ENCODE measurements at regions not wholly inside any gene's neighbourhood (a gene's known extent, or its start where the extent isn't known, plus 50 kb on each side); places are given as distances from the start of the nearest gene placed in this dataset.
A peak's percentile ranks its signal among the peaks of the same experiment; 100 is the strongest.

DNA sequence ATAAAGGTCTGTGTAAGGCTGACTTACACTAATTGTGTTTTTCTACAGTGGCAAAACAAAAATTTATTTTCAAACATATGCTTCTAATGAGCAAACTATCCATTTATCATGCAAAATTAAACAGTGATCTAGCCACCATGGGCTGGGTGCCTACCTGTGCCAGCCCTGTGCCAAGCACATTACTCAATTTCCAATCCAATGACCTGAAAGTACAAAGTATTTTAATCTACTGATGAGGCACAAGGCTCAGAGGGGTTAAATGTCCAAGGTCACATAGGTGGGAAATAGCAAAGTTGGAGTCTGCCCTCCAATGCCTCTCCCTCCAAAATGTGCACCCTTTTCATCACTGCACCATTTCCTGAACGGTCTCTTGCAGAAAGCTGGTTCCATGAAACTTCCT lies 279.1 kb upstream of the FMN2 start:
- ATAC-seq, result no peak
- Mint-ChIP-seq H3K27me3 (ENCODE audit: low read depth) (no peaks in the 10 kb centered on the region), H3K27ac (no peak overlapping the region), H3K4me3 (no peak overlapping the region), H3K36me3 (peaks cover 2% of the 10 kb centered on the region; the same call in 1 of the 2 replicates), H3K9me3 (peaks cover 5% of the 10 kb centered on the region), H3K4me1 (peaks cover 75% of the 10 kb centered on the region)
- no peak for TF ChIP-seq ATF1 (CRISPR knock-in tag; IDR thresholded peaks at IDR 0.05)
- no peak for TF ChIP-seq SOX15 (CRISPR knock-in tag; IDR thresholded peaks at IDR 0.05)
- TF ChIP-seq, protein P1, sequence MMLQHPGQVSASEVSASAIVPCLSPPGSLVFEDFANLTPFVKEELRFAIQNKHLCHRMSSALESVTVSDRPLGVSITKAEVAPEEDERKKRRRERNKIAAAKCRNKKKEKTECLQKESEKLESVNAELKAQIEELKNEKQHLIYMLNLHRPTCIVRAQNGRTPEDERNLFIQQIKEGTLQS (CRISPR knock-in tag; conservative IDR thresholded peaks at IDR 0.05), result no peak
- TF ChIP-seq NFYB (CRISPR knock-in tag; conservative IDR thresholded peaks at IDR 0.05; ENCODE audit: low read depth), result no peak
- TF ChIP-seq, protein P2, sequence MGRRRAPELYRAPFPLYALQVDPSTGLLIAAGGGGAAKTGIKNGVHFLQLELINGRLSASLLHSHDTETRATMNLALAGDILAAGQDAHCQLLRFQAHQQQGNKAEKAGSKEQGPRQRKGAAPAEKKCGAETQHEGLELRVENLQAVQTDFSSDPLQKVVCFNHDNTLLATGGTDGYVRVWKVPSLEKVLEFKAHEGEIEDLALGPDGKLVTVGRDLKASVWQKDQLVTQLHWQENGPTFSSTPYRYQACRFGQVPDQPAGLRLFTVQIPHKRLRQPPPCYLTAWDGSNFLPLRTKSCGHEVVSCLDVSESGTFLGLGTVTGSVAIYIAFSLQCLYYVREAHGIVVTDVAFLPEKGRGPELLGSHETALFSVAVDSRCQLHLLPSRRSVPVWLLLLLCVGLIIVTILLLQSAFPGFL (CRISPR knock-in tag; IDR thresholded peaks at IDR 0.05; ENCODE audit: borderline replicate concordance), result no peak
- no peak for TF ChIP-seq NFE2L1 (CRISPR knock-in tag; IDR thresholded peaks at IDR 0.05)
- TF ChIP-seq ZNF121 (CRISPR knock-in tag; IDR thresholded peaks at IDR 0.05), result no peak
- CTCF ChIA-PET, result interaction anchor here (1.5 kb wide), 1 partner anchor 85 kb away, joined by 5 read pairs; no protein-coding TSS in a partner anchor
- no peak for DNase-seq (ENCODE audit: low spot score)
- POLR2A ChIA-PET, result no interaction called here

DNA sequence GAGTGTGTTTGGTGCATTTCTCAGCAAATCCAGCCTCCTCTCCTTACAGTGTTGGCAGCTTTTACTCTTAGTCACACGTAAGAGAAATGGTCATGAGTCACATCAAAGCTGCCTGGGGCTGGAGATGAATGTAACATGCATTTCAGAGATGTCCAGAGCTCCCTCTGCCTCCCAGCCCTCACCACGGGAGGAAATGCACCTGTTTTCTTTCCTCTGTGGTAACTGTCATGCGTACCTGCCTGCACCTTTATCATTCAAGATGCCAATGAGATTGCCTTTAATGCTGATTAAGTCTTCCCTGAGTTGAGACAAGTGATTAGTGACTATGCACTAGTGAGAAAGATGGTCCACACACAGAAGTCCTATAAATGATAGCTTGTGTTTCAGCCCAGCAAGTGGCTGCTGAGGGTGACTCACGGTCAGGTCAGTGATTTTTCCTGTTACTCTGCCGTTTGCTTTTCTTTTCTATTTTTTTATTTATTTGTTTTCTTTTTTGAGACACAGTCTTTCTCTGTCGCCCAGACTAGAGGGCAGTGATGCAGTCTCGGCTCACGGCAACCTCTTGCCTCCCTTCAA lies 277.3 kb upstream of the FMN2 start:
- no peaks in the 10 kb centered on the region for H3K27me3 Mint-ChIP-seq (ENCODE audit: low read depth)
- CTCF ChIA-PET, result interaction anchor here (1.0 to 1.4 kb wide), 2 partner anchors 84 to 1963 kb away, joined by 3 to 8 read pairs; no protein-coding TSS in a partner anchor
- H3K36me3 Mint-ChIP-seq, result peaks cover under 1% of the 10 kb centered on the region; the same call in 1 of the 2 replicates
- TF ChIP-seq, protein P3, sequence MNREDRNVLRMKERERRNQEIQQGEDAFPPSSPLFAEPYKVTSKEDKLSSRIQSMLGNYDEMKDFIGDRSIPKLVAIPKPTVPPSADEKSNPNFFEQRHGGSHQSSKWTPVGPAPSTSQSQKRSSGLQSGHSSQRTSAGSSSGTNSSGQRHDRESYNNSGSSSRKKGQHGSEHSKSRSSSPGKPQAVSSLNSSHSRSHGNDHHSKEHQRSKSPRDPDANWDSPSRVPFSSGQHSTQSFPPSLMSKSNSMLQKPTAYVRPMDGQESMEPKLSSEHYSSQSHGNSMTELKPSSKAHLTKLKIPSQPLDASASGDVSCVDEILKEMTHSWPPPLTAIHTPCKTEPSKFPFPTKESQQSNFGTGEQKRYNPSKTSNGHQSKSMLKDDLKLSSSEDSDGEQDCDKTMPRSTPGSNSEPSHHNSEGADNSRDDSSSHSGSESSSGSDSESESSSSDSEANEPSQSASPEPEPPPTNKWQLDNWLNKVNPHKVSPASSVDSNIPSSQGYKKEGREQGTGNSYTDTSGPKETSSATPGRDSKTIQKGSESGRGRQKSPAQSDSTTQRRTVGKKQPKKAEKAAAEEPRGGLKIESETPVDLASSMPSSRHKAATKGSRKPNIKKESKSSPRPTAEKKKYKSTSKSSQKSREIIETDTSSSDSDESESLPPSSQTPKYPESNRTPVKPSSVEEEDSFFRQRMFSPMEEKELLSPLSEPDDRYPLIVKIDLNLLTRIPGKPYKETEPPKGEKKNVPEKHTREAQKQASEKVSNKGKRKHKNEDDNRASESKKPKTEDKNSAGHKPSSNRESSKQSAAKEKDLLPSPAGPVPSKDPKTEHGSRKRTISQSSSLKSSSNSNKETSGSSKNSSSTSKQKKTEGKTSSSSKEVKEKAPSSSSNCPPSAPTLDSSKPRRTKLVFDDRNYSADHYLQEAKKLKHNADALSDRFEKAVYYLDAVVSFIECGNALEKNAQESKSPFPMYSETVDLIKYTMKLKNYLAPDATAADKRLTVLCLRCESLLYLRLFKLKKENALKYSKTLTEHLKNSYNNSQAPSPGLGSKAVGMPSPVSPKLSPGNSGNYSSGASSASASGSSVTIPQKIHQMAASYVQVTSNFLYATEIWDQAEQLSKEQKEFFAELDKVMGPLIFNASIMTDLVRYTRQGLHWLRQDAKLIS (CRISPR knock-in tag; IDR thresholded peaks at IDR 0.05; ENCODE audit: borderline replicate concordance), result no peak
- TF ChIP-seq ELF4 (CRISPR knock-in tag; IDR thresholded peaks at IDR 0.05; ENCODE audit: low read depth) (no peak), ZBTB21 (CRISPR knock-in tag; IDR thresholded peaks at IDR 0.05; ENCODE audit: borderline replicate concordance) (no peak), TEAD1 (CRISPR knock-in tag; IDR thresholded peaks at IDR 0.05) (peak; percentile 80; the same call in 1 of the 2 replicates), ATF1 (CRISPR knock-in tag; IDR thresholded peaks at IDR 0.05) (no peak), NR1H2 (CRISPR knock-in tag; IDR thresholded peaks at IDR 0.05) (no peak), ETV6 (CRISPR knock-in tag; IDR thresholded peaks at IDR 0.05) (peak; percentile 58; the same call in 1 of the 2 replicates)
- TF ChIP-seq, protein P4, sequence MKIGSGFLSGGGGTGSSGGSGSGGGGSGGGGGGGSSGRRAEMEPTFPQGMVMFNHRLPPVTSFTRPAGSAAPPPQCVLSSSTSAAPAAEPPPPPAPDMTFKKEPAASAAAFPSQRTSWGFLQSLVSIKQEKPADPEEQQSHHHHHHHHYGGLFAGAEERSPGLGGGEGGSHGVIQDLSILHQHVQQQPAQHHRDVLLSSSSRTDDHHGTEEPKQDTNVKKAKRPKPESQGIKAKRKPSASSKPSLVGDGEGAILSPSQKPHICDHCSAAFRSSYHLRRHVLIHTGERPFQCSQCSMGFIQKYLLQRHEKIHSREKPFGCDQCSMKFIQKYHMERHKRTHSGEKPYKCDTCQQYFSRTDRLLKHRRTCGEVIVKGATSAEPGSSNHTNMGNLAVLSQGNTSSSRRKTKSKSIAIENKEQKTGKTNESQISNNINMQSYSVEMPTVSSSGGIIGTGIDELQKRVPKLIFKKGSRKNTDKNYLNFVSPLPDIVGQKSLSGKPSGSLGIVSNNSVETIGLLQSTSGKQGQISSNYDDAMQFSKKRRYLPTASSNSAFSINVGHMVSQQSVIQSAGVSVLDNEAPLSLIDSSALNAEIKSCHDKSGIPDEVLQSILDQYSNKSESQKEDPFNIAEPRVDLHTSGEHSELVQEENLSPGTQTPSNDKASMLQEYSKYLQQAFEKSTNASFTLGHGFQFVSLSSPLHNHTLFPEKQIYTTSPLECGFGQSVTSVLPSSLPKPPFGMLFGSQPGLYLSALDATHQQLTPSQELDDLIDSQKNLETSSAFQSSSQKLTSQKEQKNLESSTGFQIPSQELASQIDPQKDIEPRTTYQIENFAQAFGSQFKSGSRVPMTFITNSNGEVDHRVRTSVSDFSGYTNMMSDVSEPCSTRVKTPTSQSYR (CRISPR knock-in tag; IDR thresholded peaks at IDR 0.05), result no peak
- TF ChIP-seq, protein P5, sequence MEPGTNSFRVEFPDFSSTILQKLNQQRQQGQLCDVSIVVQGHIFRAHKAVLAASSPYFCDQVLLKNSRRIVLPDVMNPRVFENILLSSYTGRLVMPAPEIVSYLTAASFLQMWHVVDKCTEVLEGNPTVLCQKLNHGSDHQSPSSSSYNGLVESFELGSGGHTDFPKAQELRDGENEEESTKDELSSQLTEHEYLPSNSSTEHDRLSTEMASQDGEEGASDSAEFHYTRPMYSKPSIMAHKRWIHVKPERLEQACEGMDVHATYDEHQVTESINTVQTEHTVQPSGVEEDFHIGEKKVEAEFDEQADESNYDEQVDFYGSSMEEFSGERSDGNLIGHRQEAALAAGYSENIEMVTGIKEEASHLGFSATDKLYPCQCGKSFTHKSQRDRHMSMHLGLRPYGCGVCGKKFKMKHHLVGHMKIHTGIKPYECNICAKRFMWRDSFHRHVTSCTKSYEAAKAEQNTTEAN (CRISPR knock-in tag; IDR thresholded peaks at IDR 0.05), result no peak
- TF ChIP-seq, protein P6, sequence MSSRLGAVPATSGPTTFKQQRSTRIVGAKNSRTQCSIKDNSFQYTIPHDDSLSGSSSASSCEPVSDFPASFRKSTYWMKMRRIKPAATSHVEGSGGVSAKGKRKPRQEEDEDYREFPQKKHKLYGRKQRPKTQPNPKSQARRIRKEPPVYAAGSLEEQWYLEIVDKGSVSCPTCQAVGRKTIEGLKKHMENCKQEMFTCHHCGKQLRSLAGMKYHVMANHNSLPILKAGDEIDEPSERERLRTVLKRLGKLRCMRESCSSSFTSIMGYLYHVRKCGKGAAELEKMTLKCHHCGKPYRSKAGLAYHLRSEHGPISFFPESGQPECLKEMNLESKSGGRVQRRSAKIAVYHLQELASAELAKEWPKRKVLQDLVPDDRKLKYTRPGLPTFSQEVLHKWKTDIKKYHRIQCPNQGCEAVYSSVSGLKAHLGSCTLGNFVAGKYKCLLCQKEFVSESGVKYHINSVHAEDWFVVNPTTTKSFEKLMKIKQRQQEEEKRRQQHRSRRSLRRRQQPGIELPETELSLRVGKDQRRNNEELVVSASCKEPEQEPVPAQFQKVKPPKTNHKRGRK (CRISPR knock-in tag; IDR thresholded peaks at IDR 0.05; ENCODE audit: borderline replicate concordance), result no peak
- ATAC-seq (peak; percentile 48), DNase-seq (ENCODE audit: low spot score) (peak; percentile 30)
- peak overlapping the region; percentile 39; the same call in 1 of the 2 replicates for H3K4me3 Mint-ChIP-seq
- POLR2A ChIA-PET, result interaction anchor here (0.7 kb wide), 1 partner anchor 83 kb away, joined by 3 read pairs; no protein-coding TSS in a partner anchor
- peak overlapping the region; percentile 94 for H3K27ac Mint-ChIP-seq
- H3K4me1 Mint-ChIP-seq, result peaks cover 72% of the 10 kb centered on the region
- peaks cover 3% of the 10 kb centered on the region for H3K9me3 Mint-ChIP-seq

Measured in WTC11 (cell line).